GM12878 (cell line): ENCODE measurements at regions not wholly inside any gene's neighbourhood (a gene's known extent, or its start where the extent isn't known, plus 50 kb on each side); places are given as distances from the start of the nearest gene placed in this dataset.

Experiments
- BMI1 ChIP-seq: fragments of 450-650 bp; IDR thresholded peaks from 2 replicates; pipeline ENCODE4 v1.6.1; 2016; ENCODE audit warnings: mild to moderate bottlenecking, moderate library complexity, borderline replicate concordance
- CHD2 ChIP-seq: IDR thresholded peaks from 2 replicates; pipeline ENCODE4 v1.6.1; 2011; ENCODE audit warnings: low read depth, low read length, improper control_type of control experiment, borderline replicate concordance
- CREB1 ChIP-seq: IDR thresholded peaks from 2 replicates; pipeline ENCODE4 v1.6.1; 2012; ENCODE audit warnings: low read depth, mild to moderate bottlenecking, inconsistent platforms
- ETV6 ChIP-seq, 2 experiments: fragments of 450-650 bp in 1 of 2; IDR thresholded peaks in 1 of 2; conservative IDR thresholded peaks in 1 of 2; 2 replicates each; pipeline ENCODE4 v1.6.1; 2014; ENCODE audit warnings: antibody characterized with exemption in 1 of 2, borderline replicate concordance in 1 of 2, low read depth in 1 of 2, mild to moderate bottlenecking in 1 of 2, moderate library complexity in 1 of 2
- POLR2A ChIP-seq: IDR thresholded peaks from 2 replicates; pipeline ENCODE4 v1.6.1; 2011; ENCODE audit warnings: low read depth, mild to moderate bottlenecking, low read length
- POLR2AphosphoS5 ChIP-seq: IDR thresholded peaks from 2 replicates; pipeline ENCODE4 v1.6.1; 2011; ENCODE audit warnings: mild to moderate bottlenecking, low read length, inconsistent platforms
- REST ChIP-seq: IDR thresholded peaks from 2 replicates; pipeline ENCODE4 v1.6.1; 2012; ENCODE audit warnings: mild to moderate bottlenecking, low read depth, low read length
- SP1 ChIP-seq: IDR thresholded peaks from one replicate; pipeline ENCODE4 v1.6.1; 2011; ENCODE audit warnings: low read depth, low read length
- TF ChIP-seq, protein P1 (sequence below): fragments of 450-650 bp; formaldehyde crosslinking; IDR thresholded peaks from 2 replicates; pipeline ENCODE4 v1.5.0; 2022; ENCODE audit warnings: mild to moderate bottlenecking, missing genetic modification characterization

DNA sequence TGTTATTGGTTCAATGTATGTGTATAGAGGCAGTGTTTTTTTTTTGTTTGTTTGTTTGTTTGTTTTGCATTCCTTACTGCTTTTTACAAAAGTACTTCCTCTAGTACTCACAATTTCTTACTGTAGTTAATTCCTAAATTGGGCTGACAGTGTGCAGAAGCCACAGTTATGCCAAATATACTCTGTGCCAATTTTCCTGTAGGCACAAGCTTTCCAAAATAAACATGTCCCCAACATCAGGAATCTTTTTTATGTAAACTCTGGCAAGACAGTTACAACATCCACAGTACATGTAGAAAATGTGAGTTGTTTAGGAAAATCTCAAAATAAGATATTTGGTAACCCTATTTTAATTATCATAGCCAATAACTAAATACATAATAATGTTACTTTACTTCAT is 161.6 kb upstream of the TSLP start:
- TF ChIP-seq POLR2A (no peak), REST (no peak), CHD2 (no peak), POLR2AphosphoS5 (no peak), BMI1 (no peak), SP1 (no peak), ETV6 (conservative IDR thresholded peaks at IDR 0.05 in 1 of 2, IDR thresholded peaks at IDR 0.05 in 1 of 2; ENCODE audit: borderline replicate concordance in 1 of 2, low read depth in 1 of 2) (no peak), CREB1 (no peak)
- TF ChIP-seq, protein P1, sequence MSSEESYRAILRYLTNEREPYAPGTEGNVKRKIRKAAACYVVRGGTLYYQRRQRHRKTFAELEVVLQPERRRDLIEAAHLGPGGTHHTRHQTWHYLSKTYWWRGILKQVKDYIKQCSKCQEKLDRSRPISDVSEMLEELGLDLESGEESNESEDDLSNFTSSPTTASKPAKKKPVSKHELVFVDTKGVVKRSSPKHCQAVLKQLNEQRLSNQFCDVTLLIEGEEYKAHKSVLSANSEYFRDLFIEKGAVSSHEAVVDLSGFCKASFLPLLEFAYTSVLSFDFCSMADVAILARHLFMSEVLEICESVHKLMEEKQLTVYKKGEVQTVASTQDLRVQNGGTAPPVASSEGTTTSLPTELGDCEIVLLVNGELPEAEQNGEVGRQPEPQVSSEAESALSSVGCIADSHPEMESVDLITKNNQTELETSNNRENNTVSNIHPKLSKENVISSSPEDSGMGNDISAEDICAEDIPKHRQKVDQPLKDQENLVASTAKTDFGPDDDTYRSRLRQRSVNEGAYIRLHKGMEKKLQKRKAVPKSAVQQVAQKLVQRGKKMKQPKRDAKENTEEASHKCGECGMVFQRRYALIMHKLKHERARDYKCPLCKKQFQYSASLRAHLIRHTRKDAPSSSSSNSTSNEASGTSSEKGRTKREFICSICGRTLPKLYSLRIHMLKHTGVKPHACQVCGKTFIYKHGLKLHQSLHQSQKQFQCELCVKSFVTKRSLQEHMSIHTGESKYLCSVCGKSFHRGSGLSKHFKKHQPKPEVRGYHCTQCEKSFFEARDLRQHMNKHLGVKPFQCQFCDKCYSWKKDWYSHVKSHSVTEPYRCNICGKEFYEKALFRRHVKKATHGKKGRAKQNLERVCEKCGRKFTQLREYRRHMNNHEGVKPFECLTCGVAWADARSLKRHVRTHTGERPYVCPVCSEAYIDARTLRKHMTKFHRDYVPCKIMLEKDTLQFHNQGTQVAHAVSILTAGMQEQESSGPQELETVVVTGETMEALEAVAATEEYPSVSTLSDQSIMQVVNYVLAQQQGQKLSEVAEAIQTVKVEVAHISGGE: no peak
